ENCODE measurements at regions not wholly inside any gene's neighbourhood (a gene's known extent, or its start where the extent isn't known, plus 50 kb on each side); places are given as distances from the start of the nearest gene placed in this dataset.

GRCh38 chr3:194007592-194008337 lies 128.2 kb upstream of the HES1 start:
- no peak for TF ChIP-seq CTCF (optimal IDR thresholded peaks at IDR 0.05 in 1 of 3, IDR thresholded peaks at IDR 0.05 in 1 of 3, conservative IDR thresholded peaks at IDR 0.05 in 1 of 3; ENCODE audit: extremely low read depth in 1 of 3, insufficient read depth in 2 of 3, low read length in 3 of 3)
- TF ChIP-seq EZH2 (IDR thresholded peaks at IDR 0.05; ENCODE audit: low read length), result no peak

All from keratinocyte (primary cell).